Neural progenitor cell (in vitro differentiated cells): ENCODE measurements at regions not wholly inside any gene's neighbourhood (a gene's known extent, or its start where the extent isn't known, plus 50 kb on each side); places are given as distances from the start of the nearest gene placed in this dataset.

Source experiments
- DNase-seq: peaks from one replicate; pipeline ENCODE4 v3.0.0-alpha.2; 2016; ENCODE audit warnings: low spot score
- H2AFZ ChIP-seq: fragments of 200-600 bp; sonication (generic); replicated peaks from 2 replicates; pipeline ENCODE4 v1.6.1; 2016; ENCODE audit warnings: antibody characterized with exemption
- H3F3A ChIP-seq: fragments of 200-600 bp; sonication (generic); 2 replicates; pipeline ENCODE4 v1.6.1; 2016; ENCODE audit warnings: antibody characterized with exemption, low read depth
- H3K27ac ChIP-seq: fragments of 200-600 bp; sonication (generic); 2 replicates; pipeline ENCODE4 v1.5.1; 2016; ENCODE audit warnings: mild to moderate bottlenecking
- H3K27me3 ChIP-seq: fragments of 200-600 bp; sonication (generic); 2 replicates; pipeline ENCODE4 v1.6.1; 2016; ENCODE audit warnings: mild to moderate bottlenecking, moderate library complexity
- H3K36me3 ChIP-seq: fragments of 200-600 bp; sonication (generic); 2 replicates; pipeline ENCODE4 v1.5.1; 2016
- H3K4me1 ChIP-seq: fragments of 200-600 bp; sonication (generic); 2 replicates; pipeline ENCODE4 v1.6.1; 2016; ENCODE audit warnings: mixed run types
- H3K4me2 ChIP-seq: fragments of 200-600 bp; sonication (generic); 2 replicates; pipeline ENCODE4 v1.6.1; 2016
- H3K4me3 ChIP-seq: fragments of 200-600 bp; sonication (generic); 2 replicates; pipeline ENCODE4 v1.5.1; 2016
- H3K79me2 ChIP-seq: fragments of 200-600 bp; sonication (generic); 2 replicates; pipeline ENCODE4 v1.6.1; 2016; ENCODE audit warnings: low read depth
- H3K9ac ChIP-seq: fragments of 200-600 bp; sonication (generic); 2 replicates; pipeline ENCODE4 v1.6.1; 2016
- H3K9me3 ChIP-seq: fragments of 200-600 bp; sonication (generic); 2 replicates; pipeline ENCODE4 v1.5.1; 2016; ENCODE audit warnings: low read depth
- H4K20me1 ChIP-seq: fragments of 200-600 bp; sonication (generic); 2 replicates; pipeline ENCODE4 v1.6.1; 2016; ENCODE audit warnings: low read depth
- H3K27ac Mint-ChIP-seq: 3 replicates; pipeline ENCODE4 v1.8.0; 2021; ENCODE audit warnings: mixed read lengths
- H3K27me3 Mint-ChIP-seq: 2 replicates; pipeline ENCODE4 v1.8.0; 2022; ENCODE audit warnings: low read depth, mild to moderate bottlenecking, inconsistent platforms, moderate library complexity, mixed read lengths; ENCODE audit not compliant: insufficient read depth
- H3K36me3 Mint-ChIP-seq: 3 replicates; pipeline ENCODE4 v1.8.0; 2021; ENCODE audit warnings: mixed read lengths
- H3K4me1 Mint-ChIP-seq: 3 replicates; pipeline ENCODE4 v1.8.0; 2021; ENCODE audit warnings: mixed read lengths
- H3K4me3 Mint-ChIP-seq: 3 replicates; pipeline ENCODE4 v1.8.0; 2021; ENCODE audit warnings: mild to moderate bottlenecking, moderate library complexity, mixed read lengths
- H3K9me3 Mint-ChIP-seq: 3 replicates; pipeline ENCODE4 v1.8.0; 2020; ENCODE audit warnings: mixed read lengths
- EZH2 ChIP-seq: fragments of 200-600 bp; sonication (generic); IDR thresholded peaks from 2 replicates; pipeline ENCODE4 v1.6.1; 2017; ENCODE audit warnings: antibody characterized with exemption, mild to moderate bottlenecking, moderate library complexity
- EZH2phosphoT487 ChIP-seq: fragments of 200-600 bp; sonication (generic); IDR thresholded peaks from 2 replicates; pipeline ENCODE4 v1.6.1; 2017; ENCODE audit warnings: antibody characterized with exemption
- TF ChIP-seq, protein P1 (sequence below): fragments of 200-600 bp; sonication (generic); IDR thresholded peaks from 2 replicates; pipeline ENCODE4 v1.5.1; 2017; ENCODE audit warnings: antibody characterized with exemption, mild to moderate bottlenecking

DNA sequence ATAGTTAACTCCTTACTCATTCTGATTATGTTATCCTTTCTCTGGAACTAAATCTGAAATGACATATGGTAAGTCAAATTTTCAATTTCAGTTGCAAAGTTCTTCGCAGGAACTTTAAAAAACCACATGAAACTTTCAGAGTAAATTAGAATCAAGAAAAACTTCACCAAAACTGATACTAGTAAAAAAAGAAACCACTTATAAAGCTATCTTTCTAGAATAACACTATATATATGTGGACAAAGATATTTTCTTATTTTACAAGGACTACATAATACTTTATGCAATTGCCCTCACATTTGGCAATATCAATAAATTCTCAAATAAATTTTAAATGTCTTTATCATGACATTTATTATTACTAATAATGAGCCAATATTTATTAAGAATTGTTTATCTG is 1847.1 kb upstream of the NUDT12 start:
- Histone ChIP-seq H3F3A (no peaks in the 10 kb centered on the region), H3K36me3 (no peaks in the 10 kb centered on the region), H3K4me3 (no peak overlapping the region), H3K4me2 (no peak overlapping the region), H3K79me2 (no peaks in the 10 kb centered on the region), H3K9me3 (no peaks in the 10 kb centered on the region), H4K20me1 (no peaks in the 10 kb centered on the region), H3K27ac (no peak overlapping the region), H3K4me1 (no peaks in the 10 kb centered on the region), H2AFZ (no peak overlapping the region), H3K27me3 (no peaks in the 10 kb centered on the region), H3K9ac (no peak overlapping the region)
- H3K27ac Mint-ChIP-seq: no peak overlapping the region
- peaks cover 3% of the 10 kb centered on the region for H3K27me3 Mint-ChIP-seq
- TF ChIP-seq EZH2phosphoT487 (no peak), EZH2 (no peak)
- TF ChIP-seq, protein P1, sequence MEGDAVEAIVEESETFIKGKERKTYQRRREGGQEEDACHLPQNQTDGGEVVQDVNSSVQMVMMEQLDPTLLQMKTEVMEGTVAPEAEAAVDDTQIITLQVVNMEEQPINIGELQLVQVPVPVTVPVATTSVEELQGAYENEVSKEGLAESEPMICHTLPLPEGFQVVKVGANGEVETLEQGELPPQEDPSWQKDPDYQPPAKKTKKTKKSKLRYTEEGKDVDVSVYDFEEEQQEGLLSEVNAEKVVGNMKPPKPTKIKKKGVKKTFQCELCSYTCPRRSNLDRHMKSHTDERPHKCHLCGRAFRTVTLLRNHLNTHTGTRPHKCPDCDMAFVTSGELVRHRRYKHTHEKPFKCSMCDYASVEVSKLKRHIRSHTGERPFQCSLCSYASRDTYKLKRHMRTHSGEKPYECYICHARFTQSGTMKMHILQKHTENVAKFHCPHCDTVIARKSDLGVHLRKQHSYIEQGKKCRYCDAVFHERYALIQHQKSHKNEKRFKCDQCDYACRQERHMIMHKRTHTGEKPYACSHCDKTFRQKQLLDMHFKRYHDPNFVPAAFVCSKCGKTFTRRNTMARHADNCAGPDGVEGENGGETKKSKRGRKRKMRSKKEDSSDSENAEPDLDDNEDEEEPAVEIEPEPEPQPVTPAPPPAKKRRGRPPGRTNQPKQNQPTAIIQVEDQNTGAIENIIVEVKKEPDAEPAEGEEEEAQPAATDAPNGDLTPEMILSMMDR: no peak
- DNase-seq: no peak
- no peak overlapping the region for H3K4me3 Mint-ChIP-seq
- H3K9me3 Mint-ChIP-seq: peaks cover 3% of the 10 kb centered on the region
- no peaks in the 10 kb centered on the region for H3K4me1 Mint-ChIP-seq
- no peaks in the 10 kb centered on the region for H3K36me3 Mint-ChIP-seq

DNA sequence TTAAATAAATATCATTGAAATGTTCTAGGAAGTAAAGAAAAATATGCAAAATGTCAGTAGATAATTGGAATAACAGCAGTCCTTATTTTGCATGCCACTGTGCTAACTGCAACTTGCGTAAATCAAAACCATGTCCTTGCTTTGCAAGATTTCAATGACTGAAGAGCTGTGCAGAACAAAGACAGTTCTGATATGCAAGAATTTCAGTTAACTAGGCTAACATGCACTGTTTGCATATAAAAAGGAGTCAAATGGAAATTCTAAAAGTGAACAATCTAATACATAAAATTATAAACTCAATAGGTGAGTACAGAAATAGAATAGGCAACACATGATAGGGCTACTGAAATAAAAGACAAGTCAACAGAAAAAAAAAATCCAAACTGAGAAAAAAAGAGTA is 1844.6 kb upstream of the NUDT12 start:
- H3K27ac ChIP-seq: no peak overlapping the region
- H3K79me2 ChIP-seq: no peaks in the 10 kb centered on the region
- H3F3A ChIP-seq: no peaks in the 10 kb centered on the region
- no peak overlapping the region for H3K9ac ChIP-seq
- no peaks in the 10 kb centered on the region for H4K20me1 ChIP-seq
- H3K4me3 Mint-ChIP-seq: no peak overlapping the region
- no peak overlapping the region for H2AFZ ChIP-seq
- no peaks in the 10 kb centered on the region for H3K4me1 Mint-ChIP-seq
- DNase-seq: no peak
- H3K27me3 Mint-ChIP-seq: no peaks in the 10 kb centered on the region
- H3K9me3 Mint-ChIP-seq: no peaks in the 10 kb centered on the region
- no peaks in the 10 kb centered on the region for H3K36me3 ChIP-seq
- H3K4me2 ChIP-seq: no peak overlapping the region
- H3K4me1 ChIP-seq: no peaks in the 10 kb centered on the region
- TF ChIP-seq EZH2 (no peak), EZH2phosphoT487 (no peak)
- TF ChIP-seq, protein P1: no peak
- H3K27me3 ChIP-seq: no peaks in the 10 kb centered on the region
- H3K36me3 Mint-ChIP-seq: no peaks in the 10 kb centered on the region
- no peak overlapping the region for H3K4me3 ChIP-seq
- no peak overlapping the region for H3K27ac Mint-ChIP-seq
- no peaks in the 10 kb centered on the region for H3K9me3 ChIP-seq

DNA sequence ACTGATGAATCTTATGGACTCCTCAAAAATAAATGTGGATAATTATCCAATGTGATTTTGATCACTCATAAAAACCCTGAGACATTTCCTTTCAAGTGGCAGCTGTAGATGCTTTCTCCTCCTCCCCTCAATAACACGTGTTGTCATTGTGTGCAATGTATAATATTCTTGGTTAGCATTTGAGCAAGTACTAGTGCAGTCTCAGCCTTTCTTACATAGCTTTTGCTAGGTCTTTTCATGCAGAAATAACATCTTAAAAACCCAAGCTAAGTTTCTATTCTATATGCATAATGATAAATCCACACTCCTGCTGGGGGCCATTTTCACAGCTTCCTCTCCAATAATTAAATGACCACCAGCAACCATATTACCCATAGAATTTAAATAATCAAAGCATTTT is 1835.2 kb upstream of the NUDT12 start:
- Histone ChIP-seq H3K27me3 (no peaks in the 10 kb centered on the region), H3K4me3 (no peak overlapping the region), H4K20me1 (no peaks in the 10 kb centered on the region), H3K9ac (no peak overlapping the region), H3K9me3 (no peaks in the 10 kb centered on the region), H3K36me3 (no peaks in the 10 kb centered on the region), H3K4me2 (no peak overlapping the region), H3K4me1 (no peaks in the 10 kb centered on the region), H2AFZ (no peak overlapping the region), H3K79me2 (no peaks in the 10 kb centered on the region), H3F3A (no peaks in the 10 kb centered on the region), H3K27ac (no peak overlapping the region)
- Mint-ChIP-seq H3K27ac (no peak overlapping the region), H3K36me3 (no peaks in the 10 kb centered on the region), H3K4me3 (no peak overlapping the region), H3K9me3 (no peaks in the 10 kb centered on the region), H3K4me1 (peaks cover 7% of the 10 kb centered on the region), H3K27me3 (no peaks in the 10 kb centered on the region)
- TF ChIP-seq EZH2 (no peak), EZH2phosphoT487 (no peak)
- TF ChIP-seq, protein P1: no peak
- no peak for DNase-seq

DNA sequence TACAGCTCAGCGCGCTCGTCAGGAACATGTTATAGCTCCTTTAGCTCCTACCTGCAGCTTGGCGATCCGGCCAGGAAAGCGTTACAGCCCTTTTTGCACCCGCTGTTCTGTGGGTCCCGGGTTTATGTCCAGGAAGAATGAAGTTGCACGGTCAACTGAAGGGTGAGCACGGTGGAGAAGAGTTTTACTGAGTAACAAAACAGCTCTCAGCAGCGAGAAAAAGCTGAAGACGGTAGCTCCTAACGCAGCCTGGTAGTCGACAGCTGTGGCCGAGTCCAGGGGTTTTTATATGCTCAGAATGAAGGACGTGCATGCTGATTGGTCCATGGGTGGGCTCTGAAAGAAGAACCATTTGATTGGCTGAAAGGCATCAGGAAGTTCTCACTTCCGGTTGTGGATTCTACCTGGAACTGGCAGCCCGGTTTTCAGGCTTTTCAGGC is 1830.1 kb upstream of the NUDT12 start:
- TF ChIP-seq EZH2: no peak
- H3K4me3 Mint-ChIP-seq: peak overlapping the region; percentile 21
- H3K9me3 Mint-ChIP-seq: peaks cover 2% of the 10 kb centered on the region
- no peaks in the 10 kb centered on the region for H4K20me1 ChIP-seq
- no peak overlapping the region for H3K9ac ChIP-seq
- H3K4me3 ChIP-seq: no peak overlapping the region
- no peak overlapping the region for H3K27ac ChIP-seq
- H2AFZ ChIP-seq: no peak overlapping the region
- H3K9me3 ChIP-seq: no peaks in the 10 kb centered on the region
- H3K4me2 ChIP-seq: no peak overlapping the region
- no peaks in the 10 kb centered on the region for H3K27me3 ChIP-seq
- H3K4me1 Mint-ChIP-seq: peaks cover 5% of the 10 kb centered on the region
- H3K4me1 ChIP-seq: no peaks in the 10 kb centered on the region
- H3K27me3 Mint-ChIP-seq: no peaks in the 10 kb centered on the region
- DNase-seq: no peak
- no peaks in the 10 kb centered on the region for H3K36me3 ChIP-seq
- H3K36me3 Mint-ChIP-seq: no peaks in the 10 kb centered on the region
- H3F3A ChIP-seq: no peaks in the 10 kb centered on the region
- H3K79me2 ChIP-seq: no peaks in the 10 kb centered on the region
- peak overlapping the region; percentile 25 for H3K27ac Mint-ChIP-seq
